ENCODE measurements at regions not wholly inside any gene's neighbourhood (a gene's known extent, or its start where the extent isn't known, plus 50 kb on each side); places are given as distances from the start of the nearest gene placed in this dataset.

DNA sequence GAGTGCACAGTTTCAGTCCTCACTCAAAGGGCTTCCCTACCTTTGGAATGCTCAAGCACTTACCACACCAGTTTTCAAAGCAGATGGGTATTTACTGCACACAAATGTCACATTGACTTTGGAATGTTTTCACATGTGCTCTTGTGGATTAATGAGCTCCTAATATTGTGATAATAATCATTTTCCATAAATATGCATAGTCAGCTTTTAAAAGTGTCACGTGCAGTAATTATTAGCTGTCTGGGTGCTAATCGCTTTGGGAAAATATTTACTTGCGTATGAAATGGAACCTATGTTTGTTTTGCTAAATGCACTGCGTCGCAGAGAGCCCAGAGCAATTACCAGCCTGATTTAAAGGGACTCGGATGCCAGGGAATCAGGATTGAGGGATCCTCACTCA, 229.3 kb downstream of the SMAD2 start:
- no peaks in the 10 kb centered on the region for H3K9me1 ChIP-seq (ENCODE audit: insufficient read depth, low read length)
- DNase-seq (no peak), ATAC-seq (ENCODE audit: low read depth) (no peak)
- H3K4me2 ChIP-seq (ENCODE audit: low read depth, low read length), result no peak overlapping the region
- H4K91ac ChIP-seq (ENCODE audit: insufficient read depth, low read depth, low read length), result no peak overlapping the region
- no peak overlapping the region for H3K27ac ChIP-seq (ENCODE audit: insufficient read depth, low read length)
- no CpG with 5 or more reads among the region's 6 CpGs for whole genome bisulfite sequencing, 2 experiments (ENCODE audit: extremely low coverage in 2 of 2, insufficient read length in 1 of 2)
- in situ Hi-C loops (cut with MboI; ENCODE audit: low sequenced_read_pairs), result no loop called here
- H2AK9ac ChIP-seq (replicated peaks; ENCODE audit: low read depth, low read length, poor library complexity), result peak overlapping the region; percentile 3
- no peak overlapping the region for H4K8ac ChIP-seq (ENCODE audit: low read depth in 2 of 2, low read length in 2 of 2)
- no peak overlapping the region for H3K4ac ChIP-seq (ENCODE audit: low read depth, low read length)
- H2BK15ac ChIP-seq (ENCODE audit: low read depth, low read length), result no peak overlapping the region
- H3K56ac ChIP-seq (ENCODE audit: extremely low read depth, insufficient read depth, low read length), result no peak overlapping the region
- no peak overlapping the region for H2AK5ac ChIP-seq (ENCODE audit: low read depth, low read length)
- no peak overlapping the region for H4K5ac ChIP-seq (ENCODE audit: low read depth, low read length)
- no TSS peak for BruUV-seq (replicated peaks)
- no peak overlapping the region for H3K9ac ChIP-seq (ENCODE audit: low read depth, low read length)
- no peaks in the 10 kb centered on the region for H3K4me1 ChIP-seq (ENCODE audit: control insufficient read depth, insufficient read depth, low read length)
- H2BK120ac ChIP-seq (ENCODE audit: low read depth, low read length), result no peak overlapping the region
- no peaks in the 10 kb centered on the region for H4K20me1 ChIP-seq (ENCODE audit: insufficient read depth, low read length)
- H2BK5ac ChIP-seq (ENCODE audit: low read depth, low read length, poor library complexity, severe bottlenecking), result no peak overlapping the region
- no peak overlapping the region for H3K18ac ChIP-seq (ENCODE audit: low read depth, low read length)
- TF ChIP-seq MAFK (IDR thresholded peaks at IDR 0.05; ENCODE audit: low read depth, low read length) (peak; percentile 91), SMC3 (IDR thresholded peaks at IDR 0.05; ENCODE audit: low read depth, low read length) (no peak)
- TF ChIP-seq, protein P1, sequence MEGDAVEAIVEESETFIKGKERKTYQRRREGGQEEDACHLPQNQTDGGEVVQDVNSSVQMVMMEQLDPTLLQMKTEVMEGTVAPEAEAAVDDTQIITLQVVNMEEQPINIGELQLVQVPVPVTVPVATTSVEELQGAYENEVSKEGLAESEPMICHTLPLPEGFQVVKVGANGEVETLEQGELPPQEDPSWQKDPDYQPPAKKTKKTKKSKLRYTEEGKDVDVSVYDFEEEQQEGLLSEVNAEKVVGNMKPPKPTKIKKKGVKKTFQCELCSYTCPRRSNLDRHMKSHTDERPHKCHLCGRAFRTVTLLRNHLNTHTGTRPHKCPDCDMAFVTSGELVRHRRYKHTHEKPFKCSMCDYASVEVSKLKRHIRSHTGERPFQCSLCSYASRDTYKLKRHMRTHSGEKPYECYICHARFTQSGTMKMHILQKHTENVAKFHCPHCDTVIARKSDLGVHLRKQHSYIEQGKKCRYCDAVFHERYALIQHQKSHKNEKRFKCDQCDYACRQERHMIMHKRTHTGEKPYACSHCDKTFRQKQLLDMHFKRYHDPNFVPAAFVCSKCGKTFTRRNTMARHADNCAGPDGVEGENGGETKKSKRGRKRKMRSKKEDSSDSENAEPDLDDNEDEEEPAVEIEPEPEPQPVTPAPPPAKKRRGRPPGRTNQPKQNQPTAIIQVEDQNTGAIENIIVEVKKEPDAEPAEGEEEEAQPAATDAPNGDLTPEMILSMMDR (conservative IDR thresholded peaks at IDR 0.05; ENCODE audit: low read depth, low read length), result no peak
- no peak overlapping the region for H2AFZ ChIP-seq (replicated peaks; ENCODE audit: low read length, poor library complexity)
- H3K14ac ChIP-seq (replicated peaks; ENCODE audit: low read depth, low read length), result no peak overlapping the region
- H2BK20ac ChIP-seq (ENCODE audit: low read depth, low read length), result no peak overlapping the region
- dilution Hi-C loops (cut with HindIII; ENCODE audit: low sequenced_read_pairs, unreplicated experiment), result no loop called here
- H3K79me1 ChIP-seq (ENCODE audit: low read depth in 1 of 2, low read length in 2 of 2), result no peaks in the 10 kb centered on the region
- H3K27me3 ChIP-seq (ENCODE audit: control insufficient read depth, insufficient read depth, low read length), result no peaks in the 10 kb centered on the region
- no peaks in the 10 kb centered on the region for H3K36me3 ChIP-seq (ENCODE audit: control insufficient read depth, insufficient read depth, low read length)
- H3K4me3 ChIP-seq (ENCODE audit: insufficient read depth, low read depth, low read length), result no peak overlapping the region
- CTCF ChIA-PET, result no interaction called here
- POLR2A ChIA-PET (ENCODE audit: unreplicated experiment), result no interaction called here
- intact Hi-C loops (cut with micrococcal nuclease), result no loop called here
- no peaks in the 10 kb centered on the region for H3K9me3 ChIP-seq (ENCODE audit: control insufficient read depth, insufficient read depth, low read length)
- H3K23ac ChIP-seq (ENCODE audit: low read depth, low read length), result no peak overlapping the region
